ENCODE measurements at regions not wholly inside any gene's neighbourhood (a gene's known extent, or its start where the extent isn't known, plus 50 kb on each side); places are given as distances from the start of the nearest gene placed in this dataset.

DNA sequence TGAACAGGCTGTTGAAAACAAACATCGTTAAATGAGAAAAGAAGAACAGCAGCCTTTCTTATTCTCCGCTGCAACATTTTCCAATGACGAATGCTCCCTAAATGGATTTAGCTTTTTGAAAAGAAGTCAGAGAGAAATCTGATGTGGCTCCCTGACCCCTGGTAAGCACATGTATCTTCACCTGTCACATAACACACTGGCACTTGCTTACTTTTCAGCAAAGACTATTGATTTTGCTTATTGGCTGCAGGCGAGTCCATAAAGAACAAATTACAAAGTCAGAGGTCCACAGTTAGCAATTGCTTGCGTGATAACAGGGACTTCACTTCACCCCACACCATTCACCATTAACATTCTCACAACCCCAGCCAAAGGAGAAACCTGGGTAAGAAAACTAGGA, 362.8 kb downstream of the GPATCH2 start:
- TF ChIP-seq CTCF (IDR thresholded peaks at IDR 0.05), result no peak

DNA sequence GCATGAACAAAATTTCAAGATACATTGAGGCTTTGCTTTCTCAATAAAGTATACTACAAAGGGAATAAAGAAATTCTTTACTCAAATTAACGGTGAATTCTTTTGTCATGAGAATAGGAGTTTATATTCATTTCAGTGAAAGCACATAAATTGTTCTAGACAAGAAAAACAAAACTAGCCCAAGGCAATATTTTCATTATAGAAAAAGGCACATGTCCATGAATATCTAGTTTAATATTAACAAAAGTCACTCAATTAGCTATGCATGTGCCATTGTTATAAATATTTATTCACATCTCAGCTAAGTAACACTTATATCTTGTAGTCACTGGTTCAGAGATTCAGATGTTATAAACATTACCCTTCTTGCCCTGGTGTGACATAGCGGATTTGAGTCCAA, 369.3 kb downstream of the GPATCH2 start:
- no peak for TF ChIP-seq CTCF (IDR thresholded peaks at IDR 0.05)

DNA sequence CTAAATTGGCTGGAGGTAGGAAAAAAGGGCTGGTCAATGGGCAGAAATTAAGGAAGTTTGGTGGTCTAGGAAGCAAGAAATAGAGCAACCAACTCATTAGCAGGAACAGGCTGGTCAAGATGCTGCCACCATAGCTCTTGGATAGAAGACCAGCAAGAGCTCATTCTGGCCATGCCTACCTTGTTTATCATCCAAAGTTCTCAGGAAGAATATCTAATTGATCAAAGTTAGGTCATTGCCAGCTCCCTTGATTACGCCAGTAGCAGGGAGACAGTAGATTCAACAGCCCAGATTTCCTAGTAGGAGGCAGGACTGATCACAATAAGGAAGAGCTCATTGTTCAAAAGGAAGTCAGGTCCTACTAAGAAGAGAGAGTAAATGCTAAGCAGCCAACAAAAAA, 370.2 kb downstream of the GPATCH2 start:
- TF ChIP-seq CTCF (IDR thresholded peaks at IDR 0.05), result no peak

- TF ChIP-seq CTCF (IDR thresholded peaks at IDR 0.05), result no peak
Measured at GRCh38 chr1:217253985-217254384, 376.9 kb downstream of the GPATCH2 start.

GRCh38 chr1:217253351-217253750, 377.5 kb downstream of the GPATCH2 start:
- TF ChIP-seq CTCF (IDR thresholded peaks at IDR 0.05), result no peak

GRCh38 chr1:217251121-217251520, 379.8 kb downstream of the GPATCH2 start:
- TF ChIP-seq CTCF (IDR thresholded peaks at IDR 0.05), result no peak

- TF ChIP-seq CTCF (IDR thresholded peaks at IDR 0.05), result no peak
Measured at GRCh38 chr1:217249857-217250256, 381.0 kb downstream of the GPATCH2 start.

DNA sequence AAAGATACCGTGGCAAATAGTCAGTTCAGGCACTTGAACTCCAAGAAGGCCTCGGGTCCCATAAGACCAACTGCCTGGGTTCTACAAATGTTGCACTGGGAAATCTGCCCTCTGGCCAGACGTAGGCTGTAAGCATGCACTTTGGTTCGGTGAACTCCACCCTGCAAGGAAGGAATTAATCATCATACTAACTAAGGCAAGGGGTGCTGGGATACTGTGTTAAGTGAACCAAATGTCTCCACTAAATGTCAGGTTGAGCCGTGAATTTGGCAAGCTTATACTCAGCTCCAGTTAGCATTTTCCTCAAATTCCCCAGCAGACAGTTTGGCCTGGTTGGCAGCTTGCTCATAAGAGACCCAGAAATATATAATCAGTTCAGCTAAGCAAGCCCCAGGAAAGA, 385.9 kb downstream of the GPATCH2 start:
- TF ChIP-seq CTCF (IDR thresholded peaks at IDR 0.05), result no peak
